HL-60 (cell line): ENCODE measurements at regions not wholly inside any gene's neighbourhood (a gene's known extent, or its start where the extent isn't known, plus 50 kb on each side); places are given as distances from the start of the nearest gene placed in this dataset.

Source experiments
- POLR2AphosphoS5 ChIP-seq: IDR thresholded peaks from 2 replicates; pipeline ENCODE4 v1.6.1; 2012; ENCODE audit warnings: low read depth
- TF ChIP-seq, protein P1 (sequence below): IDR thresholded peaks from one replicate; pipeline ENCODE4 v1.5.1; 2011; ENCODE audit warnings: low read length, control low read depth, inconsistent platforms; ENCODE audit not compliant: insufficient read depth

DNA sequence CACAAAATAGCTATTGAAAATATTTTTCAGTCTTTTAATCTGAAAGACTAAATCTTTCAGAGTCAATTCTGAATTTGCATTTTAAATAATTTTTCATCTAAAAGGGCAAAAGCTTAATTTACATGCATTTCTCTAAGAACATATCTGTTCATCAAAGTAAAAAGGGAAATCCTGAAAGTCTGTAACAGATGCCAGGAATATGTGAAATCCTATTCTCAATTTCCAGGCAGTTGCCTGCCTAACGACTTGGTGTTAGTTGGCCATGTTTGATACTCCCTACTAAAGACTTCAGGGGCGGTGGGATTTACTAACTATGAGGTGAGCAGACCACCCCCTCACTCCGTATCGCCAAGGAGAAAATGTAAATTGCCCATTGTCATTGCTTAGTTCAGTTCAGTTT, 136.8 kb downstream of the KIT start:
- TF ChIP-seq, protein P1, sequence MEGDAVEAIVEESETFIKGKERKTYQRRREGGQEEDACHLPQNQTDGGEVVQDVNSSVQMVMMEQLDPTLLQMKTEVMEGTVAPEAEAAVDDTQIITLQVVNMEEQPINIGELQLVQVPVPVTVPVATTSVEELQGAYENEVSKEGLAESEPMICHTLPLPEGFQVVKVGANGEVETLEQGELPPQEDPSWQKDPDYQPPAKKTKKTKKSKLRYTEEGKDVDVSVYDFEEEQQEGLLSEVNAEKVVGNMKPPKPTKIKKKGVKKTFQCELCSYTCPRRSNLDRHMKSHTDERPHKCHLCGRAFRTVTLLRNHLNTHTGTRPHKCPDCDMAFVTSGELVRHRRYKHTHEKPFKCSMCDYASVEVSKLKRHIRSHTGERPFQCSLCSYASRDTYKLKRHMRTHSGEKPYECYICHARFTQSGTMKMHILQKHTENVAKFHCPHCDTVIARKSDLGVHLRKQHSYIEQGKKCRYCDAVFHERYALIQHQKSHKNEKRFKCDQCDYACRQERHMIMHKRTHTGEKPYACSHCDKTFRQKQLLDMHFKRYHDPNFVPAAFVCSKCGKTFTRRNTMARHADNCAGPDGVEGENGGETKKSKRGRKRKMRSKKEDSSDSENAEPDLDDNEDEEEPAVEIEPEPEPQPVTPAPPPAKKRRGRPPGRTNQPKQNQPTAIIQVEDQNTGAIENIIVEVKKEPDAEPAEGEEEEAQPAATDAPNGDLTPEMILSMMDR = no peak
- no peak for TF ChIP-seq POLR2AphosphoS5
